ENCODE measurements at regions not wholly inside any gene's neighbourhood (a gene's known extent, or its start where the extent isn't known, plus 50 kb on each side); places are given as distances from the start of the nearest gene placed in this dataset.
"Not testable (repeated sequence)": the region's sequence is repeated elsewhere in the genome, so short reads cannot be mapped to it uniquely, and the experiment has no call there.

GRCh38 chr5:26486631-26487030, 551.8 kb downstream of the CDH9 start:
- TF ChIP-seq GATA4 (IDR thresholded peaks at IDR 0.05; ENCODE audit: borderline replicate concordance, low read depth): no peak
- TF ChIP-seq SNAI1 (CRISPR knock-in tag; IDR thresholded peaks at IDR 0.05; ENCODE audit: borderline replicate concordance): no peak
- TF ChIP-seq ZBTB33 (CRISPR knock-in tag; IDR thresholded peaks at IDR 0.05): no peak
- no peak for TF ChIP-seq ZNF770 (CRISPR knock-in tag; IDR thresholded peaks at IDR 0.05)
- TF ChIP-seq JUN (CRISPR knock-in tag; IDR thresholded peaks at IDR 0.05): no peak
- no peak for TF ChIP-seq ELF1 (CRISPR knock-in tag; IDR thresholded peaks at IDR 0.05)
- TF ChIP-seq GFI1 (CRISPR knock-in tag; IDR thresholded peaks at IDR 0.05; ENCODE audit: borderline replicate concordance): no peak
- no peak for TF ChIP-seq MXI1 (IDR thresholded peaks at IDR 0.05; ENCODE audit: borderline replicate concordance, low read depth, low read length)
- no peak for TF ChIP-seq ATAD3A (CRISPR knock-in tag; IDR thresholded peaks at IDR 0.05)
- TF ChIP-seq ZBTB10 (CRISPR knock-in tag; IDR thresholded peaks at IDR 0.05; ENCODE audit: borderline replicate concordance): no peak
- TF ChIP-seq CHD4 (IDR thresholded peaks at IDR 0.05; ENCODE audit: borderline replicate concordance, low read length): no peak
- ChIA-PET CTCF (ENCODE audit: low intra/inter-chr PET ratio, low total read pairs) (no interaction called here), POLR2A (no interaction called here)
- intact Hi-C loops (cut with micrococcal nuclease; ENCODE audit: unreplicated experiment): no loop called here
- 44% methylated on average over 3 of the region's 3 CpGs for WGBS (ENCODE audit: low lambda C conversion rate)
- FAIRE-seq: no peak
- ATAC-seq: no peak
- Histone ChIP-seq H3K4me3 (replicated peaks in 1 of 3; ENCODE audit: insufficient read depth in 1 of 3, low read depth in 2 of 3, low read length in 3 of 3) (no peak overlapping the region), H2AFZ (ENCODE audit: low read length) (no peak overlapping the region), H3K9ac (ENCODE audit: insufficient read depth, low read depth, low read length) (no peak overlapping the region), H3K36me3 (replicated peaks in 1 of 2; ENCODE audit: control insufficient read depth in 1 of 2, insufficient read depth in 2 of 2, low read length in 2 of 2) (no peaks in the 10 kb centered on the region), H3K27ac (ENCODE audit: extremely low read length, insufficient read depth, low read length) (no peak overlapping the region), H4K20me1 (ENCODE audit: insufficient read depth, low read length) (no peaks in the 10 kb centered on the region), H3K79me2 (ENCODE audit: insufficient read depth, low read length) (no peaks in the 10 kb centered on the region), H3K4me1 (ENCODE audit: insufficient read depth, low read length) (no peaks in the 10 kb centered on the region), H3K27me3 (ENCODE audit: control insufficient read depth in 1 of 2, insufficient read depth in 2 of 2, low read length in 2 of 2) (no peaks in the 10 kb centered on the region), H3K9me3 (ENCODE audit: low read length) (peaks cover 12% of the 10 kb centered on the region), H3K4me2 (ENCODE audit: low read depth, low read length) (no peak overlapping the region)
- in situ Hi-C loops (cut with HindIII; ENCODE audit: extremely low pct_ligation_motif_present, low pct_unique_long_range_greater_than_20kb): no loop called here
- DNase-seq (ENCODE audit: low spot score): no peak
- BruUV-seq (replicated peaks): no TSS peak

GRCh38 chr5:26485146-26485860, 553.1 kb downstream of the CDH9 start:
- DNase-seq (ENCODE audit: low spot score); BruUV-seq (replicated peaks); FAIRE-seq; ATAC-seq; H3K4me3 ChIP-seq (replicated peaks in 1 of 3; ENCODE audit: insufficient read depth in 1 of 3, low read depth in 2 of 3, low read length in 3 of 3); H3K27ac ChIP-seq (ENCODE audit: extremely low read length, insufficient read depth, low read length); H3K79me2 ChIP-seq (ENCODE audit: insufficient read depth, low read length); H3K4me2 ChIP-seq (ENCODE audit: low read depth, low read length); H2AFZ ChIP-seq (ENCODE audit: low read length); intact Hi-C loops (cut with micrococcal nuclease; ENCODE audit: unreplicated experiment); H4K20me1 ChIP-seq (ENCODE audit: insufficient read depth, low read length); H3K36me3 ChIP-seq (replicated peaks in 1 of 2; ENCODE audit: control insufficient read depth in 1 of 2, insufficient read depth in 2 of 2, low read length in 2 of 2); in situ Hi-C loops (cut with HindIII; ENCODE audit: extremely low pct_ligation_motif_present, low pct_unique_long_range_greater_than_20kb); H3K9ac ChIP-seq (ENCODE audit: insufficient read depth, low read depth, low read length); CTCF ChIA-PET (ENCODE audit: low intra/inter-chr PET ratio, low total read pairs); H3K27me3 ChIP-seq (ENCODE audit: control insufficient read depth in 1 of 2, insufficient read depth in 2 of 2, low read length in 2 of 2); H3K4me1 ChIP-seq (ENCODE audit: insufficient read depth, low read length); POLR2A ChIA-PET: not testable (repeated sequence)
- peaks cover 12% of the 10 kb centered on the region; the same call in 1 of the 2 replicates for H3K9me3 ChIP-seq (ENCODE audit: low read length)
- WGBS (ENCODE audit: low lambda C conversion rate): no CpG with 5 or more reads among the region's 46 CpGs
